Endodermal cell (in vitro differentiated cells): ENCODE measurements at regions not wholly inside any gene's neighbourhood (a gene's known extent, or its start where the extent isn't known, plus 50 kb on each side); places are given as distances from the start of the nearest gene placed in this dataset.

ENCODE experiments used
- DNase-seq: peaks from one replicate; pipeline ENCODE4 v3.0.0-alpha.2; 2017
- H3K27ac ChIP-seq: 2 replicates; pipeline ENCODE4 v1.5.1; 2013; ENCODE audit warnings: mild to moderate bottlenecking, low read depth, low read length, moderate library complexity
- H3K27me3 ChIP-seq: 2 replicates; pipeline ENCODE4 v1.6.1; 2013; ENCODE audit warnings: mild to moderate bottlenecking, low read length, moderate library complexity; ENCODE audit not compliant: insufficient read depth, control insufficient read depth, poor library complexity, severe bottlenecking
- H3K36me3 ChIP-seq: 2 replicates; pipeline ENCODE4 v1.7.0; 2013; ENCODE audit warnings: mild to moderate bottlenecking, low read length, moderate library complexity; ENCODE audit not compliant: control insufficient read depth, insufficient read depth
- H3K4me1 ChIP-seq: one replicate; pipeline ENCODE4 v1.7.0; 2013; ENCODE audit warnings: low read length; ENCODE audit not compliant: control insufficient read depth, insufficient read depth
- H3K4me3 ChIP-seq: 2 replicates; pipeline ENCODE4 v1.5.1; 2013; ENCODE audit warnings: mild to moderate bottlenecking, low read length, moderate library complexity
- H3K9ac ChIP-seq: 2 replicates; pipeline ENCODE4 v1.6.1; 2013; ENCODE audit warnings: mild to moderate bottlenecking, low read length, moderate library complexity; ENCODE audit not compliant: poor library complexity, severe bottlenecking; ENCODE audit errors: extremely low read depth
- H3K9me3 ChIP-seq: 2 replicates; pipeline ENCODE4 v1.6.1; 2013; ENCODE audit warnings: mild to moderate bottlenecking, low read length, moderate library complexity; ENCODE audit not compliant: control insufficient read depth
- H3K27ac Mint-ChIP-seq: 2 replicates; pipeline ENCODE4 v1.8.0; 2020; ENCODE audit warnings: mixed read lengths
- H3K27me3 Mint-ChIP-seq: 2 replicates; pipeline ENCODE4 v1.8.0; 2021; ENCODE audit warnings: mild to moderate bottlenecking, mixed read lengths; ENCODE audit not compliant: insufficient read depth
- H3K36me3 Mint-ChIP-seq: 2 replicates; pipeline ENCODE4 v1.8.0; 2020; ENCODE audit warnings: low read depth, mixed read lengths
- H3K4me1 Mint-ChIP-seq: 2 replicates; pipeline ENCODE4 v1.8.0; 2020; ENCODE audit warnings: mixed read lengths
- H3K4me3 Mint-ChIP-seq: 2 replicates; pipeline ENCODE4 v1.8.0; 2020; ENCODE audit warnings: mild to moderate bottlenecking, moderate library complexity, mixed read lengths
- H3K9me3 Mint-ChIP-seq: 2 replicates; pipeline ENCODE4 v1.8.0; 2020; ENCODE audit warnings: mild to moderate bottlenecking, mixed read lengths
- WGBS, 2 experiments: methylation state at CpG; one replicate each; pipeline versions ENCODE4 v1.1.5 to v1.1.7; 2013; ENCODE audit warnings: missing lambda C conversion rate in 2 of 2, mixed read lengths in 1 of 2; ENCODE audit not compliant: insufficient coverage in 1 of 2, insufficient read length in 1 of 2; 5-methylcytosine and 5-hydroxymethylcytosine counted together
- TF ChIP-seq, protein P1 (sequence below): fragments of 200-600 bp; sonication (generic); conservative IDR thresholded peaks from 2 replicates; pipeline ENCODE4 v1.5.0; 2021; ENCODE audit warnings: antibody characterized with exemption, mild to moderate bottlenecking

DNA sequence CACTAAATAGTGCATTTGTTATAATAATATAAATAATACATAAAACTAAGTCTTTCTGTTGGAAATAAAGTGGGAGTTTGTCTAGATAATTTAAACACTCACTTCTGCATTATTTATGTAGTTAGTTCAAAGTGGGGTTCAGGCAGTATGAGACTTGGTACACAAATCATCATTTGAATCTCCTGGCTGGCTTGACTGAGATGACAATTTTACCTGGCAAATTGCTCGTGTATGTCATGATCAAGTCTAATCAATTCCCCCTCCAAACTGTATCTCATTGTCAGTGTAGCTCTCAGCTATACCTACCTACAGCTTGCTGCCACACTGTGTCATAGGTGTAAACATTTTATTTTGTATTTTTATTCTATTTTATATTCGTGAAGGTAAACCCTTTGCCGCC lies 563.4 kb upstream of the TENM3 start:
- no peak for DNase-seq
- Histone ChIP-seq H3K9me3 (no peaks in the 10 kb centered on the region), H3K27ac (no peak overlapping the region), H3K9ac (no peak overlapping the region), H3K4me1 (no peaks in the 10 kb centered on the region), H3K27me3 (no peaks in the 10 kb centered on the region), H3K4me3 (no peak overlapping the region), H3K36me3 (no peaks in the 10 kb centered on the region)
- TF ChIP-seq, protein P1, sequence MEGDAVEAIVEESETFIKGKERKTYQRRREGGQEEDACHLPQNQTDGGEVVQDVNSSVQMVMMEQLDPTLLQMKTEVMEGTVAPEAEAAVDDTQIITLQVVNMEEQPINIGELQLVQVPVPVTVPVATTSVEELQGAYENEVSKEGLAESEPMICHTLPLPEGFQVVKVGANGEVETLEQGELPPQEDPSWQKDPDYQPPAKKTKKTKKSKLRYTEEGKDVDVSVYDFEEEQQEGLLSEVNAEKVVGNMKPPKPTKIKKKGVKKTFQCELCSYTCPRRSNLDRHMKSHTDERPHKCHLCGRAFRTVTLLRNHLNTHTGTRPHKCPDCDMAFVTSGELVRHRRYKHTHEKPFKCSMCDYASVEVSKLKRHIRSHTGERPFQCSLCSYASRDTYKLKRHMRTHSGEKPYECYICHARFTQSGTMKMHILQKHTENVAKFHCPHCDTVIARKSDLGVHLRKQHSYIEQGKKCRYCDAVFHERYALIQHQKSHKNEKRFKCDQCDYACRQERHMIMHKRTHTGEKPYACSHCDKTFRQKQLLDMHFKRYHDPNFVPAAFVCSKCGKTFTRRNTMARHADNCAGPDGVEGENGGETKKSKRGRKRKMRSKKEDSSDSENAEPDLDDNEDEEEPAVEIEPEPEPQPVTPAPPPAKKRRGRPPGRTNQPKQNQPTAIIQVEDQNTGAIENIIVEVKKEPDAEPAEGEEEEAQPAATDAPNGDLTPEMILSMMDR = no peak
- Mint-ChIP-seq H3K9me3 (no peaks in the 10 kb centered on the region), H3K4me3 (no peak overlapping the region), H3K27ac (no peak overlapping the region), H3K27me3 (no peaks in the 10 kb centered on the region), H3K36me3 (no peaks in the 10 kb centered on the region), H3K4me1 (no peaks in the 10 kb centered on the region)
- 97 to 100% methylated on average over 1 to 3 of the region's 3 CpGs for WGBS, 2 experiments

DNA sequence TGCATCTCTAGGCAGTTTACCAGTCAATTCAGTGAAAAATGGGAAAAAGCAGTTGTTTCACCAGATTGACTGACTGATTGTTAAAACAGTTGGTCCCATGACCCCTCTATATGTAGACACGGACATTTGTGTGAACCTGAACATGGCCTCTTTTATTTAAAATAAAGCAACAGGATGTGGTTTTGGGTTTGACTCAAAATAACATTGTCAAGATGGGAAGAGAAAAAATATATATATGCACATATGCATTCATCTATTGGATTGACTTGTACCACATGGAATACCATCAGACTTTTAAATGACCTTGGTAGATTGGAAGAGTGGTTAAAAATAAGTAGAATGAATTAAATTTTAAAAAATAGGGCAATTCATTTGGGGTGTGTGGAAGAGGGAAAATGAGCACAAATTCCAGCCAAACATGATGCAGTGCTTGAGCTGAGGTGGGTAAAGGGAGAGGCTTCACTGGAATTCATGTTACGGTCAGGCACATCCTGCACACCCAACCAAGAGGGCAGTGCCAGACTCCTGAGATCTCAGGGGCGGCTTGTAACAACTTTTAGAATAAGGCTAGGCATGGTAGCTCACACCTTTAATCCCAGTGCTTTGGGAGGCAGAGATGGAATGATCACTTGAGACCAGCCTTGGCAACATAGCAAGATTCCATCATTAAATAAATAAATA lies 560.7 kb upstream of the TENM3 start:
- no peaks in the 10 kb centered on the region for H3K27me3 ChIP-seq
- WGBS, 2 experiments = 96 to 100% methylated on average over 1 to 3 of the region's 3 CpGs
- Mint-ChIP-seq H3K27me3 (no peaks in the 10 kb centered on the region), H3K4me3 (no peak overlapping the region), H3K9me3 (no peaks in the 10 kb centered on the region), H3K27ac (no peak overlapping the region), H3K4me1 (peaks cover 3% of the 10 kb centered on the region), H3K36me3 (no peaks in the 10 kb centered on the region)
- DNase-seq = no peak
- no peak overlapping the region for H3K4me3 ChIP-seq
- no peaks in the 10 kb centered on the region for H3K36me3 ChIP-seq
- H3K9me3 ChIP-seq = no peaks in the 10 kb centered on the region
- TF ChIP-seq, protein P1 = no peak
- H3K4me1 ChIP-seq = no peaks in the 10 kb centered on the region
- H3K9ac ChIP-seq = no peak overlapping the region
- H3K27ac ChIP-seq = no peak overlapping the region

DNA sequence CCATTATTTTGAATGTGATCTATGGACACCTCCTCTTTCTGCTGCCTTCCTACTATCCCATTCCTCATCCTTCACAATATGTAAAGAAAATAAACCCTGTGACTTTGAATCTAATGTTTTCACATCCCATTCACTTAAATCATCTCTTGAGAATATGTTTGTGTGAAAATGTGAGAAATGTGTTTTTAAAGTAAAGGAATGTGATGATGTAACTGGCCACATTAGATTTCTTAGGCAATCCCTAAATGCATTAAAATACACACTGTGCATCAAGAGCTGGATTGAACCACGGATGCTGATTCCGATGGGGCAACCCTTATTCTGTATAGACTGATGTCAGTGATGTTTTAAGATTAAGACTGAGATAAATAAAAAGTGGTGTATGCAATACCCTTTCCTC lies 558.9 kb upstream of the TENM3 start:
- Mint-ChIP-seq H3K36me3 (no peaks in the 10 kb centered on the region), H3K27ac (no peak overlapping the region), H3K4me1 (peaks cover 15% of the 10 kb centered on the region), H3K9me3 (no peaks in the 10 kb centered on the region), H3K27me3 (no peaks in the 10 kb centered on the region), H3K4me3 (no peak overlapping the region)
- Histone ChIP-seq H3K9ac (no peak overlapping the region), H3K9me3 (no peaks in the 10 kb centered on the region), H3K27me3 (no peaks in the 10 kb centered on the region), H3K36me3 (no peaks in the 10 kb centered on the region), H3K4me3 (no peak overlapping the region), H3K27ac (no peak overlapping the region), H3K4me1 (no peaks in the 10 kb centered on the region)
- WGBS, 2 experiments = 91% methylated on average over 2 of the region's 2 CpGs; no CpG with 5 or more reads in 1 of the 2 experiments
- no peak for DNase-seq
- TF ChIP-seq, protein P1 = no peak
